ENCODE measurements at regions not wholly inside any gene's neighbourhood (a gene's known extent, or its start where the extent isn't known, plus 50 kb on each side); places are given as distances from the start of the nearest gene placed in this dataset.

DNA sequence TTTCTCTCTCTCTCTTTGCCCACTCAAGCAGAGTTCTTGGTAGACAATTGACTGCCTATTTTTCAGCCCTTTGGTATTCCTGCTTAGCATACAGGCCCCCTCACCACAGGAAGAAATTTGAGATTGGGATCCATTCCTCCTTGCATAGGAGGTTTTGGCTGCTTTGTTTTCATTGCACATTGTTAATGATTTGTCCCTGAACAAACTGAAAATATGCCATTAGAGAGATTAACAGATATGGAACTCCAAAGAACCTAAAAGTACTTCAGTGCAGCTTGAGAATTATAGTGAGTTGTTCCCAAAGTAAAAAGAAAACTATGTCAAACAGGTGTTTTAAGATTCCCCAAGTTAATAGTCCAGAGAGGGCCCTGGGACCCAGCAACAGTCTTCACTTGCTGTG lies 200.0 kb downstream of the TTLL7 start:
- Histone ChIP-seq H3K27me3 (ENCODE audit: control insufficient read depth, insufficient read depth, low read length) (no peaks in the 10 kb centered on the region), H2AFZ (no peak overlapping the region), H3K79me2 (no peaks in the 10 kb centered on the region), H3K4me1 (no peaks in the 10 kb centered on the region), H3K27ac (no peak overlapping the region), H3K9ac (no peak overlapping the region), H3K4me2 (ENCODE audit: low read length) (no peak overlapping the region), H3K9me3 (ENCODE audit: control insufficient read depth, low read length) (no peaks in the 10 kb centered on the region), H3K4me3 (ENCODE audit: low read depth, low read length) (no peak overlapping the region), H3K36me3 (ENCODE audit: control insufficient read depth, insufficient read depth, low read length) (no peaks in the 10 kb centered on the region)
- no peak for TF ChIP-seq CTCF (IDR thresholded peaks at IDR 0.05)

GRCh38 chr1:83796409-83796808 lies 202.5 kb downstream of the TTLL7 start:
- no peaks in the 10 kb centered on the region for H3K27me3 ChIP-seq (ENCODE audit: control insufficient read depth, insufficient read depth, low read length)
- no peak overlapping the region for H3K9ac ChIP-seq
- H3K4me1 ChIP-seq, result no peaks in the 10 kb centered on the region
- H3K79me2 ChIP-seq, result no peaks in the 10 kb centered on the region
- no peaks in the 10 kb centered on the region for H3K36me3 ChIP-seq (ENCODE audit: control insufficient read depth, insufficient read depth, low read length)
- no peak overlapping the region for H3K27ac ChIP-seq
- no peak overlapping the region for H3K4me2 ChIP-seq (ENCODE audit: low read length)
- no peak overlapping the region for H2AFZ ChIP-seq
- TF ChIP-seq CTCF (IDR thresholded peaks at IDR 0.05), result no peak
- no peak overlapping the region for H3K4me3 ChIP-seq (ENCODE audit: low read depth, low read length)
- H3K9me3 ChIP-seq (ENCODE audit: control insufficient read depth, low read length), result no peaks in the 10 kb centered on the region

- Histone ChIP-seq H3K4me2 (ENCODE audit: low read length) (no peak overlapping the region), H2AFZ (no peak overlapping the region), H3K36me3 (ENCODE audit: control insufficient read depth, insufficient read depth, low read length) (no peaks in the 10 kb centered on the region), H3K27ac (no peak overlapping the region), H3K9me3 (ENCODE audit: control insufficient read depth, low read length) (no peaks in the 10 kb centered on the region), H3K27me3 (ENCODE audit: control insufficient read depth, insufficient read depth, low read length) (no peaks in the 10 kb centered on the region), H3K4me1 (no peaks in the 10 kb centered on the region), H3K4me3 (ENCODE audit: low read depth, low read length) (no peak overlapping the region), H3K9ac (no peak overlapping the region), H3K79me2 (no peaks in the 10 kb centered on the region)
- TF ChIP-seq CTCF (IDR thresholded peaks at IDR 0.05), result no peak
Observed at GRCh38 chr1:83794384-83794783, 204.5 kb downstream of the TTLL7 start.

DNA sequence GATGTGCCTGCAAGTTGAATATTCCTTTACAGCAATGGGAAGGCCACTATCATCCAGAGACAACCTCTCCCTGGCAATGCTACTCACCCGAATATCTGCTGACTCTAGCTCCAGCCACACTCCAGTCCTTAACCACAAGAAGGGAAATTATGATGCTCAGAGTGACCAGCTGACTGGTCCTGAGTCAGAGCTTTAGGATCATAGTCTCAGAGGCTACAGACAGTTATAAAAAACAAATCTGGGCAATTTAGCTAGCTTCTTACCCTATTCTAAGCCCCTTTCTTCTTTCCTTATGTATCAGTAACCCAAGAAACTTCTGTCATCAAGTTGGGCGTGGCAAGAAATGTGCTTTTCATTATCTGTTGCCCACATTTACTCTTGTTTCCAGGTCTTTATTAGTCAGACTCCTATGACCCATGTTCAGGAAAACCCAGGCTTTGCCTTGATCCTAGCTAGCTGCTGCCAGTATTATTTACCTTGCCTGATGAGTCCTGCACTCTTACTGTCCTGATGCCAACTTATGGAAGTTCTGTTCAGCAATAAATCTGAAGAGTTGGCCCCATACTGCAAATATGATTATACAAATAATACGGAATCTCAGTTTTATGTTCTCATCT lies 207.0 kb downstream of the TTLL7 start:
- no peak for TF ChIP-seq CTCF (IDR thresholded peaks at IDR 0.05)
- Histone ChIP-seq H3K27ac (no peak overlapping the region), H3K36me3 (ENCODE audit: control insufficient read depth, insufficient read depth, low read length) (no peaks in the 10 kb centered on the region), H3K4me3 (ENCODE audit: low read depth, low read length) (no peak overlapping the region), H3K4me2 (ENCODE audit: low read length) (no peak overlapping the region), H3K79me2 (no peaks in the 10 kb centered on the region), H2AFZ (no peak overlapping the region), H3K9me3 (ENCODE audit: control insufficient read depth, low read length) (no peaks in the 10 kb centered on the region), H3K27me3 (ENCODE audit: control insufficient read depth, insufficient read depth, low read length) (no peaks in the 10 kb centered on the region), H3K4me1 (no peaks in the 10 kb centered on the region), H3K9ac (no peak overlapping the region)

- Histone ChIP-seq H2AFZ (no peak overlapping the region), H3K4me2 (ENCODE audit: low read length) (no peak overlapping the region), H3K79me2 (no peaks in the 10 kb centered on the region), H3K4me3 (ENCODE audit: low read depth, low read length) (no peak overlapping the region), H3K4me1 (no peaks in the 10 kb centered on the region), H3K27me3 (ENCODE audit: control insufficient read depth, insufficient read depth, low read length) (no peaks in the 10 kb centered on the region), H3K9me3 (ENCODE audit: control insufficient read depth, low read length) (no peaks in the 10 kb centered on the region), H3K9ac (no peak overlapping the region), H3K27ac (no peak overlapping the region), H3K36me3 (ENCODE audit: control insufficient read depth, insufficient read depth, low read length) (no peaks in the 10 kb centered on the region)
- TF ChIP-seq CTCF (IDR thresholded peaks at IDR 0.05), result no peak
Observed at GRCh38 chr1:83790446-83790845, 208.5 kb downstream of the TTLL7 start.

All from parathyroid adenoma (tissue), 2 donors.